K562 (cell line): ENCODE measurements at regions not wholly inside any gene's neighbourhood (a gene's known extent, or its start where the extent isn't known, plus 50 kb on each side); places are given as distances from the start of the nearest gene placed in this dataset.
A peak's percentile ranks its signal among the peaks of the same experiment; 100 is the strongest.

ENCODE experiments used
- ATAC-seq: fragments of 200-7000 bp; cut with Tn5 transposase; 3 replicates; pipeline ENCODE4 v1.9.1; 2020; ENCODE audit warnings: moderate library complexity
- BruUV-seq: library from RNA; stranded (reverse); fragments of 400-500 nt; replicated peaks from 2 replicates; lab custom pipeline; 2021; lab: Mats Ljungman, UMichigan
- CTCF ChIA-PET: fragments of 300-600 bp; formaldehyde crosslinking; extraction: SDS; loops from one replicate; lab custom pipeline; 2021; ENCODE audit warnings: low intra/inter-chr PET ratio; lab: Yijun Ruan, JAX
- POLR2A ChIA-PET: fragments of 300-600, 350-650 bp; sonication (Branson Sonifier 250); formaldehyde crosslinking; extraction: SDS; loops from one replicate; lab custom pipeline; 2021; ENCODE audit warnings: antibody characterized with exemption, inconsistent platforms; lab: Yijun Ruan, JAX
- DNase-seq, 4 experiments: peaks; one replicate each; pipeline versions ENCODE4 v3.0.0 to v3.0.0-alpha.2; 2011 to 2018; ENCODE audit warnings: low spot score in 3 of 4, mixed read lengths in 3 of 4; ENCODE audit errors: extremely low read depth in 1 of 4
- FAIRE-seq: peaks from 2 replicates; lab custom pipeline; 2011; peaks lifted over from hg19 to GRCh38; lab: Jason Lieb, UNC
- H2AFZ ChIP-seq: 2 replicates; pipeline ENCODE4 v1.6.0; 2011; ENCODE audit warnings: low read depth, low read length, control low read depth, inconsistent platforms
- H3K27ac ChIP-seq: fragments of 200-600 bp; 3 replicates; pipeline ENCODE4 v1.8.0; 2011; ENCODE audit warnings: low read depth, mild to moderate bottlenecking, control low read depth, inconsistent platforms, low read length, moderate library complexity, mixed read lengths; ENCODE audit errors: extremely low read depth
- H3K27me3 ChIP-seq, 2 experiments: fragments of 300-600 bp in 1 of 2; 2 replicates in 1 of 2; 3 replicates in 1 of 2; pipeline versions ENCODE4 v1.6.0 to v1.8.0; 2011; ENCODE audit warnings: inconsistent platforms in 2 of 2, low read length in 2 of 2, mild to moderate bottlenecking in 1 of 2, mixed read lengths in 1 of 2, moderate library complexity in 1 of 2; ENCODE audit not compliant: control insufficient read depth in 2 of 2, insufficient read depth in 2 of 2
- H3K36me3 ChIP-seq: fragments of 300-600 bp; 3 replicates; pipeline ENCODE4 v1.8.0; 2011; ENCODE audit warnings: mild to moderate bottlenecking, low read length, inconsistent platforms; ENCODE audit not compliant: control insufficient read depth, insufficient read depth
- H3K4me1 ChIP-seq, 2 experiments: fragments of 200-600 bp in 1 of 2; replicated peaks in 1 of 2; 2 replicates in 1 of 2; 3 replicates in 1 of 2; pipeline versions ENCODE4 v1.5.1 to v1.8.0; 2011; ENCODE audit warnings: inconsistent platforms in 2 of 2, low read length in 2 of 2, mild to moderate bottlenecking in 1 of 2, mixed read lengths in 1 of 2, moderate library complexity in 1 of 2; ENCODE audit not compliant: control insufficient read depth in 2 of 2, insufficient read depth in 2 of 2
- H3K4me2 ChIP-seq: 2 replicates; pipeline ENCODE4 v1.6.1; 2011; ENCODE audit warnings: low read length, control low read depth, inconsistent platforms, mixed read lengths; ENCODE audit not compliant: insufficient read depth
- H3K4me3 ChIP-seq: fragments of 200-600 bp; sonication (generic), shearing (Covaris generic); 2 replicates; pipeline ENCODE4 v1.5.1; 2016; ENCODE audit warnings: control low read depth, inconsistent platforms
- H3K79me2 ChIP-seq: fragments of 200-600 bp; 3 replicates; pipeline ENCODE4 v1.8.0; 2011; ENCODE audit warnings: low read length, inconsistent platforms; ENCODE audit not compliant: control insufficient read depth, insufficient read depth
- H3K9ac ChIP-seq, 2 experiments: 2 replicates each; pipeline versions ENCODE4 v1.6.0 to v1.6.1; 2011; ENCODE audit warnings: low read depth in 2 of 2, low read length in 2 of 2, control low read depth in 1 of 2, inconsistent platforms in 1 of 2, mild to moderate bottlenecking in 1 of 2, mixed read lengths in 1 of 2; ENCODE audit not compliant: insufficient read depth in 1 of 2
- H3K9me1 ChIP-seq: one replicate; pipeline ENCODE4 v1.6.0; 2011; ENCODE audit warnings: inconsistent platforms, mild to moderate bottlenecking, low read length, moderate library complexity; ENCODE audit not compliant: control insufficient read depth, insufficient read depth
- H3K9me3 ChIP-seq: replicated peaks from 2 replicates; pipeline ENCODE4 v1.5.1; 2011; ENCODE audit warnings: low read depth, low read length, inconsistent platforms; ENCODE audit not compliant: control insufficient read depth, insufficient read depth
- H4K20me1 ChIP-seq: replicated peaks from 2 replicates; pipeline ENCODE4 v1.6.1; 2011; ENCODE audit warnings: low read length, inconsistent platforms, mixed read lengths; ENCODE audit not compliant: control insufficient read depth, insufficient read depth
- HMG20B ChIP-seq: fragments of 250-450 bp; sonication (Bioruptor Pico); IDR thresholded peaks from 2 replicates; pipeline ENCODE4 v1.5.0; 2021; ENCODE audit warnings: mild to moderate bottlenecking
- KAT8 ChIP-seq: fragments of 450-650 bp; IDR thresholded peaks from 2 replicates; pipeline ENCODE4 v1.6.1; 2016; ENCODE audit warnings: low read depth, mild to moderate bottlenecking
- MYBL2 ChIP-seq, 2 experiments: fragments of 450-650 bp in 1 of 2; sonication (generic) in 1 of 2; formaldehyde crosslinking in 1 of 2; IDR thresholded peaks; 2 replicates each; pipeline versions ENCODE4 v1.6.1 to v1.8.1; 2017 to 2022; ENCODE audit warnings: borderline replicate concordance in 1 of 2, inconsistent platforms in 1 of 2, low read depth in 1 of 2, mild to moderate bottlenecking in 1 of 2, missing genetic modification reagents in 1 of 2, moderate library complexity in 1 of 2
- TGIF2 ChIP-seq: sonication (generic); formaldehyde crosslinking; IDR thresholded peaks from 2 replicates; pipeline ENCODE4 v1.8.1; 2022; ENCODE audit warnings: mild to moderate bottlenecking, missing genetic modification reagents, moderate library complexity
- WGBS: fragments of 100-300 bp; shearing (Covaris generic); methylation state at CpG from one replicate; pipeline ENCODE4 v1.1.6; 2016; ENCODE audit warnings: low coverage, mixed read lengths; ENCODE audit not compliant: insufficient coverage; ENCODE audit errors: missing lambda C conversion rate; 5-methylcytosine and 5-hydroxymethylcytosine counted together
- in situ Hi-C: fragments of 300-500 bp; cut with MboI; formaldehyde crosslinking; loops from 4 replicates; pipeline ENCODE4 v1.15.0; 2018; ENCODE audit warnings: inconsistent platforms, mixed read lengths
- intact Hi-C: fragments of 100-400 bp; cut with micrococcal nuclease; formaldehyde crosslinking; loops from 2 replicates; pipeline ENCODE4 v1.14.2; 2022
- TF ChIP-seq, protein P1 (sequence below): sonication (generic); formaldehyde crosslinking; IDR thresholded peaks from 2 replicates; pipeline ENCODE4 v1.8.1; 2023; ENCODE audit warnings: mild to moderate bottlenecking, missing genetic modification reagents

DNA sequence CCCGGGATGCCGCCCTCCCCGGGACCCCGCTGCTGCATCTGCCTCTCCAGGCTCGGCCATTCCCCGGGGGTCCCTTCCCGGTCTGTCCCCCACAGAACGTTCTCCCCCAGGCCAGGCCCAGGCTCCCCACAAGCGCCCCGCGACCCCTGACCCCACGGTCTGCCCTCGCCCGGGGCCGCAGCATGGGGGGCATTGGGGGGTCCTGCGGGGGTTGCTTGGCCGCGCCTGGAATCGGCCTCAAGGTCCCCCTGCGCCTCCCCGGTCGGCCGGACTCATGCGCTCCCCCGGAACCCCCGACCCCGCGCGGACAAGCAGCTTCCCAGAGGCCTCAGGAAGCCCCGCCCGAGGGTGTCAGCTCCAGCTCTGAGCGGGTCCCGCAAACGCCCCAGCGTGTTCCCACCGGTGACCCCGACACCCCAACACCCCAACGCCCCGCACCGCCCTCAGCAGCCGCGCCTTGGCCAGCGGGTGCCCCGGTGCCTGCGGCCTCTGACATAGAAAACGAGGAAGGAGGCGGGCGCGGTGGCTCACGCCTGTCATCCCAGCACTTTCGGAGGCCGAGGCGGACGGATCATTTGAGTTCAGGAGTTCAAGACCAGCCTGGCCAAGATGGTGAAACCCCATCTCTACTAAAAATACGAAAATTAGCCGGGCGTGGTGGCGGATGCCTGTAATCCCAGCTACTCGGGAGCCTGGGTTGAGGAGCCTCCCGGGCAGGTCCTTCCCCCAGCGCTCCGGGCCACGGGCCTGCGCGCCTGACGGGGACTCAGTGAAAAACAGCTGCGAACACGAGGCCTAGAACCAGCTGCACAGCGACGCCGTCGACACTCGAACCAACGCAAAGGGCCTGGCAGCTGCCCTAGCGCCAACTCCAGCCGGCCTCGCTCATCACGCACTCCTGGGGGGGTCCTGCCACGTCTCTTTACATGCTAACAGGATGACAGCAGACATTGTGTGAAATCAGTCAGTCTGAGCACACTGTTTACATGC is 61.8 kb upstream of the CTDP1 start:
- peaks cover 0 to 23% of the 10 kb centered on the region in 2 experiments; a peak in 2 of 5 replicates for H3K4me1 ChIP-seq
- ATAC-seq (no peak), FAIRE-seq (no peak), DNase-seq (no peak)
- no peak overlapping the region for H3K27ac ChIP-seq
- ChIA-PET CTCF (no interaction called here), POLR2A (no interaction called here)
- no peaks in the 10 kb centered on the region for H4K20me1 ChIP-seq
- intact Hi-C loops: no loop called here
- H3K79me2 ChIP-seq: no peaks in the 10 kb centered on the region
- H3K4me3 ChIP-seq: no peak overlapping the region
- 78% methylated on average over 20 of the region's 79 CpGs for WGBS
- no peak overlapping the region for H2AFZ ChIP-seq
- in situ Hi-C loops: no loop called here
- H3K36me3 ChIP-seq: no peaks in the 10 kb centered on the region
- BruUV-seq: no TSS peak
- no peak overlapping the region for H3K4me2 ChIP-seq
- TF ChIP-seq TGIF2 (no peak), MYBL2 (IDR thresholded peaks at IDR 0.05; ENCODE audit: low read depth) (no peak), MYBL2 (CRISPR knock-in tag; IDR thresholded peaks at IDR 0.05; ENCODE audit: borderline replicate concordance) (no peak), KAT8 (no peak), HMG20B (CRISPR knock-in tag) (no peak)
- TF ChIP-seq, protein P1, sequence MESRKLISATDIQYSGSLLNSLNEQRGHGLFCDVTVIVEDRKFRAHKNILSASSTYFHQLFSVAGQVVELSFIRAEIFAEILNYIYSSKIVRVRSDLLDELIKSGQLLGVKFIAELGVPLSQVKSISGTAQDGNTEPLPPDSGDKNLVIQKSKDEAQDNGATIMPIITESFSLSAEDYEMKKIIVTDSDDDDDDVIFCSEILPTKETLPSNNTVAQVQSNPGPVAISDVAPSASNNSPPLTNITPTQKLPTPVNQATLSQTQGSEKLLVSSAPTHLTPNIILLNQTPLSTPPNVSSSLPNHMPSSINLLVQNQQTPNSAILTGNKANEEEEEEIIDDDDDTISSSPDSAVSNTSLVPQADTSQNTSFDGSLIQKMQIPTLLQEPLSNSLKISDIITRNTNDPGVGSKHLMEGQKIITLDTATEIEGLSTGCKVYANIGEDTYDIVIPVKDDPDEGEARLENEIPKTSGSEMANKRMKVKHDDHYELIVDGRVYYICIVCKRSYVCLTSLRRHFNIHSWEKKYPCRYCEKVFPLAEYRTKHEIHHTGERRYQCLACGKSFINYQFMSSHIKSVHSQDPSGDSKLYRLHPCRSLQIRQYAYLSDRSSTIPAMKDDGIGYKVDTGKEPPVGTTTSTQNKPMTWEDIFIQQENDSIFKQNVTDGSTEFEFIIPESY (CRISPR knock-in tag): peak; percentile 76; the same call in 1 of the 2 replicates
- no peaks in the 10 kb centered on the region for H3K9me3 ChIP-seq
- H3K27me3 ChIP-seq: peaks cover 0 to 20% of the 10 kb centered on the region in 2 experiments; a peak in 3 of 5 replicates
- H3K9me1 ChIP-seq: no peaks in the 10 kb centered on the region
- no peak overlapping the region for H3K9ac ChIP-seq
